ENCODE measurements at regions not wholly inside any gene's neighbourhood (a gene's known extent, or its start where the extent isn't known, plus 50 kb on each side); places are given as distances from the start of the nearest gene placed in this dataset.

DNA sequence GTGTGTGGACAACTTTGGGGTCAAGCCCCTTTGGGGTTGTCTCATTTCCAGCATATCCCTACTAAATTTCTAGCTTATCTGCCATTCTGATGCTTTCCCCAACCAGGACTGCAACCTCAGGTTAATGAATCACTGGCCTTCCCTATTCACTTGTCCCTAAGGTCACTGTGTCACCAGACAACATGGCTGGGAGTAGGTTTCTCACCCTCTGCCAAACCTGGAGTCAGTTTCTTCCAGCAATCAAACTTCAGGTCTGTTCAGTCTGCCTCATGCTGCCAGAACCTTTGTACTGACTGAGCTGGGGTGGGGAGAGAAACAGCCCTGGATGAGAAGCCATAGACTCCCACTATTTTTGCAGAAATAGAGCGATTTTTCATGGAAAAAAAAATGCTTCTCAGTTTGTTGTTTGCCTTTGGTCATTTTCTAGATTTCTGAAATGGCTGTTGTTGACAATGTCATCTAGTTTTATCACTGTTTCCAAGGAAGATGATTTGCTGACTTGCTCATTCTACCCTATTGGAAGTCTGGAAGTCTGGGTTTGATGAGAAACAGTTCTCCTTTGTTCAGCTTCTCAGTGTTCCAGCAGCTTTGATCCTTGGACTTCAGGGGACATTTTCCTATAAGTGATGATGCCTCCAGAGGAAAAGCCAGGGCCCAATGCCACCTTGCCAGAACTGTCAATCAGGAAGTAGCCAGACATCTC lies 74.8 kb upstream of the IL12A start:
- Mint-ChIP-seq H3K27me3 (ENCODE audit: insufficient read depth, low read depth, poor library complexity) (no peaks in the 10 kb centered on the region), H3K27ac (no peak overlapping the region), H3K36me3 (ENCODE audit: low read depth) (no peaks in the 10 kb centered on the region), H3K9me3 (no peaks in the 10 kb centered on the region), H3K4me1 (no peaks in the 10 kb centered on the region), H3K4me3 (no peak overlapping the region)
- no peak overlapping the region for H3K4me2 ChIP-seq
- no peaks in the 10 kb centered on the region for H3F3A ChIP-seq (replicated peaks; ENCODE audit: low read depth)
- TF ChIP-seq CREB1 (CRISPR knock-in tag; IDR thresholded peaks at IDR 0.05; ENCODE audit: low read depth) = no peak
- no peak for TF ChIP-seq POLR2AphosphoS5 (IDR thresholded peaks at IDR 0.05; ENCODE audit: low read depth)
- TF ChIP-seq ZNF331 (CRISPR knock-in tag; IDR thresholded peaks at IDR 0.05; ENCODE audit: low read depth) = no peak
- TF ChIP-seq, protein P1, sequence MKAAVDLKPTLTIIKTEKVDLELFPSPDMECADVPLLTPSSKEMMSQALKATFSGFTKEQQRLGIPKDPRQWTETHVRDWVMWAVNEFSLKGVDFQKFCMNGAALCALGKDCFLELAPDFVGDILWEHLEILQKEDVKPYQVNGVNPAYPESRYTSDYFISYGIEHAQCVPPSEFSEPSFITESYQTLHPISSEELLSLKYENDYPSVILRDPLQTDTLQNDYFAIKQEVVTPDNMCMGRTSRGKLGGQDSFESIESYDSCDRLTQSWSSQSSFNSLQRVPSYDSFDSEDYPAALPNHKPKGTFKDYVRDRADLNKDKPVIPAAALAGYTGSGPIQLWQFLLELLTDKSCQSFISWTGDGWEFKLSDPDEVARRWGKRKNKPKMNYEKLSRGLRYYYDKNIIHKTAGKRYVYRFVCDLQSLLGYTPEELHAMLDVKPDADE (IDR thresholded peaks at IDR 0.05) = no peak
- no peak for TF ChIP-seq STAT1 (IDR thresholded peaks at IDR 0.05; ENCODE audit: unreplicated experiment)
- no peak for TF ChIP-seq EZH2 (IDR thresholded peaks at IDR 0.05; ENCODE audit: low read depth, unreplicated experiment)
- TF ChIP-seq, protein P2, sequence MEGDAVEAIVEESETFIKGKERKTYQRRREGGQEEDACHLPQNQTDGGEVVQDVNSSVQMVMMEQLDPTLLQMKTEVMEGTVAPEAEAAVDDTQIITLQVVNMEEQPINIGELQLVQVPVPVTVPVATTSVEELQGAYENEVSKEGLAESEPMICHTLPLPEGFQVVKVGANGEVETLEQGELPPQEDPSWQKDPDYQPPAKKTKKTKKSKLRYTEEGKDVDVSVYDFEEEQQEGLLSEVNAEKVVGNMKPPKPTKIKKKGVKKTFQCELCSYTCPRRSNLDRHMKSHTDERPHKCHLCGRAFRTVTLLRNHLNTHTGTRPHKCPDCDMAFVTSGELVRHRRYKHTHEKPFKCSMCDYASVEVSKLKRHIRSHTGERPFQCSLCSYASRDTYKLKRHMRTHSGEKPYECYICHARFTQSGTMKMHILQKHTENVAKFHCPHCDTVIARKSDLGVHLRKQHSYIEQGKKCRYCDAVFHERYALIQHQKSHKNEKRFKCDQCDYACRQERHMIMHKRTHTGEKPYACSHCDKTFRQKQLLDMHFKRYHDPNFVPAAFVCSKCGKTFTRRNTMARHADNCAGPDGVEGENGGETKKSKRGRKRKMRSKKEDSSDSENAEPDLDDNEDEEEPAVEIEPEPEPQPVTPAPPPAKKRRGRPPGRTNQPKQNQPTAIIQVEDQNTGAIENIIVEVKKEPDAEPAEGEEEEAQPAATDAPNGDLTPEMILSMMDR (conservative IDR thresholded peaks at IDR 0.05; ENCODE audit: low read depth in 2 of 2) = no peak
- no peak for TF ChIP-seq JUNB (IDR thresholded peaks at IDR 0.05; ENCODE audit: unreplicated experiment)
- no peak for TF ChIP-seq NANOG (IDR thresholded peaks at IDR 0.05; ENCODE audit: borderline replicate concordance)
- TF ChIP-seq ZNF114 (CRISPR knock-in tag; IDR thresholded peaks at IDR 0.05) = no peak
- TF ChIP-seq EZH2phosphoT487 (IDR thresholded peaks at IDR 0.05; ENCODE audit: unreplicated experiment) = no peak
- TF ChIP-seq, protein P3, sequence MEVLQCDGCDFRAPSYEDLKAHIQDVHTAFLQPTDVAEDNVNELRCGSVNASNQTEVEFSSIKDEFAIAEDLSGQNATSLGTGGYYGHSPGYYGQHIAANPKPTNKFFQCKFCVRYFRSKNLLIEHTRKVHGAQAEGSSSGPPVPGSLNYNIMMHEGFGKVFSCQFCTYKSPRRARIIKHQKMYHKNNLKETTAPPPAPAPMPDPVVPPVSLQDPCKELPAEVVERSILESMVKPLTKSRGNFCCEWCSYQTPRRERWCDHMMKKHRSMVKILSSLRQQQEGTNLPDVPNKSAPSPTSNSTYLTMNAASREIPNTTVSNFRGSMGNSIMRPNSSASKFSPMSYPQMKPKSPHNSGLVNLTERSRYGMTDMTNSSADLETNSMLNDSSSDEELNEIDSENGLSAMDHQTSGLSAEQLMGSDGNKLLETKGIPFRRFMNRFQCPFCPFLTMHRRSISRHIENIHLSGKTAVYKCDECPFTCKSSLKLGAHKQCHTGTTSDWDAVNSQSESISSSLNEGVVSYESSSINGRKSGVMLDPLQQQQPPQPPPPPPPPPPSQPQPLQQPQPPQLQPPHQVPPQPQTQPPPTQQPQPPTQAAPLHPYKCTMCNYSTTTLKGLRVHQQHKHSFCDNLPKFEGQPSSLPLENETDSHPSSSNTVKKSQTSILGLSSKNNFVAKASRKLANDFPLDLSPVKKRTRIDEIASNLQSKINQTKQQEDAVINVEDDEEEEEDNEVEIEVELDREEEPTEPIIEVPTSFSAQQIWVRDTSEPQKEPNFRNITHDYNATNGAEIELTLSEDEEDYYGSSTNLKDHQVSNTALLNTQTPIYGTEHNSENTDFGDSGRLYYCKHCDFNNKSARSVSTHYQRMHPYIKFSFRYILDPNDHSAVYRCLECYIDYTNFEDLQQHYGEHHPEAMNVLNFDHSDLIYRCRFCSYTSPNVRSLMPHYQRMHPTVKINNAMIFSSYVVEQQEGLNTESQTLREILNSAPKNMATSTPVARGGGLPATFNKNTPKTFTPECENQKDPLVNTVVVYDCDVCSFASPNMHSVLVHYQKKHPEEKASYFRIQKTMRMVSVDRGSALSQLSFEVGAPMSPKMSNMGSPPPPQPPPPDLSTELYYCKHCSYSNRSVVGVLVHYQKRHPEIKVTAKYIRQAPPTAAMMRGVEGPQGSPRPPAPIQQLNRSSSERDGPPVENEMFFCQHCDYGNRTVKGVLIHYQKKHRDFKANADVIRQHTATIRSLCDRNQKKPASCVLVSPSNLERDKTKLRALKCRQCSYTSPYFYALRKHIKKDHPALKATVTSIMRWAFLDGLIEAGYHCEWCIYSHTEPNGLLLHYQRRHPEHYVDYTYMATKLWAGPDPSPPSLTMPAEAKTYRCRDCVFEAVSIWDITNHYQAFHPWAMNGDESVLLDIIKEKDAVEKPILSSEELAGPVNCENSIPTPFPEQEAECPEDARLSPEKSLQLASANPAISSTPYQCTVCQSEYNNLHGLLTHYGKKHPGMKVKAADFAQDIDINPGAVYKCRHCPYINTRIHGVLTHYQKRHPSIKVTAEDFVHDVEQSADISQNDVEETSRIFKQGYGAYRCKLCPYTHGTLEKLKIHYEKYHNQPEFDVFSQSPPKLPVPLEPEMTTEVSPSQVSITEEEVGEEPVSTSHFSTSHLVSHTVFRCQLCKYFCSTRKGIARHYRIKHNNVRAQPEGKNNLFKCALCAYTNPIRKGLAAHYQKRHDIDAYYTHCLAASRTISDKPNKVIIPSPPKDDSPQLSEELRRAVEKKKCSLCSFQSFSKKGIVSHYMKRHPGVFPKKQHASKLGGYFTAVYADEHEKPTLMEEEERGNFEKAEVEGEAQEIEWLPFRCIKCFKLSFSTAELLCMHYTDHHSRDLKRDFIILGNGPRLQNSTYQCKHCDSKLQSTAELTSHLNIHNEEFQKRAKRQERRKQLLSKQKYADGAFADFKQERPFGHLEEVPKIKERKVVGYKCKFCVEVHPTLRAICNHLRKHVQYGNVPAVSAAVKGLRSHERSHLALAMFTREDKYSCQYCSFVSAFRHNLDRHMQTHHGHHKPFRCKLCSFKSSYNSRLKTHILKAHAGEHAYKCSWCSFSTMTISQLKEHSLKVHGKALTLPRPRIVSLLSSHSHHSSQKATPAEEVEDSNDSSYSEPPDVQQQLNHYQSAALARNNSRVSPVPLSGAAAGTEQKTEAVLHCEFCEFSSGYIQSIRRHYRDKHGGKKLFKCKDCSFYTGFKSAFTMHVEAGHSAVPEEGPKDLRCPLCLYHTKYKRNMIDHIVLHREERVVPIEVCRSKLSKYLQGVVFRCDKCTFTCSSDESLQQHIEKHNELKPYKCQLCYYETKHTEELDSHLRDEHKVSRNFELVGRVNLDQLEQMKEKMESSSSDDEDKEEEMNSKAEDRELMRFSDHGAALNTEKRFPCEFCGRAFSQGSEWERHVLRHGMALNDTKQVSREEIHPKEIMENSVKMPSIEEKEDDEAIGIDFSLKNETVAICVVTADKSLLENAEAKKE (CRISPR knock-in tag; IDR thresholded peaks at IDR 0.05) = no peak
- TF ChIP-seq, protein P4, sequence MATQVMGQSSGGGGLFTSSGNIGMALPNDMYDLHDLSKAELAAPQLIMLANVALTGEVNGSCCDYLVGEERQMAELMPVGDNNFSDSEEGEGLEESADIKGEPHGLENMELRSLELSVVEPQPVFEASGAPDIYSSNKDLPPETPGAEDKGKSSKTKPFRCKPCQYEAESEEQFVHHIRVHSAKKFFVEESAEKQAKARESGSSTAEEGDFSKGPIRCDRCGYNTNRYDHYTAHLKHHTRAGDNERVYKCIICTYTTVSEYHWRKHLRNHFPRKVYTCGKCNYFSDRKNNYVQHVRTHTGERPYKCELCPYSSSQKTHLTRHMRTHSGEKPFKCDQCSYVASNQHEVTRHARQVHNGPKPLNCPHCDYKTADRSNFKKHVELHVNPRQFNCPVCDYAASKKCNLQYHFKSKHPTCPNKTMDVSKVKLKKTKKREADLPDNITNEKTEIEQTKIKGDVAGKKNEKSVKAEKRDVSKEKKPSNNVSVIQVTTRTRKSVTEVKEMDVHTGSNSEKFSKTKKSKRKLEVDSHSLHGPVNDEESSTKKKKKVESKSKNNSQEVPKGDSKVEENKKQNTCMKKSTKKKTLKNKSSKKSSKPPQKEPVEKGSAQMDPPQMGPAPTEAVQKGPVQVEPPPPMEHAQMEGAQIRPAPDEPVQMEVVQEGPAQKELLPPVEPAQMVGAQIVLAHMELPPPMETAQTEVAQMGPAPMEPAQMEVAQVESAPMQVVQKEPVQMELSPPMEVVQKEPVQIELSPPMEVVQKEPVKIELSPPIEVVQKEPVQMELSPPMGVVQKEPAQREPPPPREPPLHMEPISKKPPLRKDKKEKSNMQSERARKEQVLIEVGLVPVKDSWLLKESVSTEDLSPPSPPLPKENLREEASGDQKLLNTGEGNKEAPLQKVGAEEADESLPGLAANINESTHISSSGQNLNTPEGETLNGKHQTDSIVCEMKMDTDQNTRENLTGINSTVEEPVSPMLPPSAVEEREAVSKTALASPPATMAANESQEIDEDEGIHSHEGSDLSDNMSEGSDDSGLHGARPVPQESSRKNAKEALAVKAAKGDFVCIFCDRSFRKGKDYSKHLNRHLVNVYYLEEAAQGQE (IDR thresholded peaks at IDR 0.05; ENCODE audit: unreplicated experiment) = no peak
- H3K9me2 ChIP-seq (ENCODE audit: insufficient read depth) = no peaks in the 10 kb centered on the region
- DNase-seq (ENCODE audit: low spot score) (no peak), ATAC-seq (no peak)
- H4K20me1 ChIP-seq (replicated peaks; ENCODE audit: insufficient read depth) = no peaks in the 10 kb centered on the region
- no peaks in the 10 kb centered on the region for H3K4me1 ChIP-seq (ENCODE audit: insufficient read depth)
- H3K4me3 ChIP-seq = no peak overlapping the region
- H3K36me3 ChIP-seq (ENCODE audit: insufficient read depth) = no peaks in the 10 kb centered on the region
- H2AFZ ChIP-seq = no peak overlapping the region
- no peaks in the 10 kb centered on the region for H3K27me3 ChIP-seq (ENCODE audit: insufficient read depth)
- H3K79me2 ChIP-seq (replicated peaks; ENCODE audit: insufficient read depth) = no peaks in the 10 kb centered on the region
- no peak overlapping the region for H3K27ac ChIP-seq (ENCODE audit: low read depth)
